Left lobe of liver (tissue), 2 donors: ENCODE measurements at regions not wholly inside any gene's neighbourhood (a gene's known extent, or its start where the extent isn't known, plus 50 kb on each side); places are given as distances from the start of the nearest gene placed in this dataset.
"Not testable (repeated sequence)": the region's sequence is repeated elsewhere in the genome, so short reads cannot be mapped to it uniquely, and the experiment has no call there.

ENCODE experiments used
- ATAC-seq: fragments of 200-7000 bp; cut with Tn5 transposase; one replicate; pipeline ENCODE4 v1.9.1; 2020; ENCODE audit warnings: mild to moderate bottlenecking, moderate library complexity
- DNase-seq: peaks from one replicate; pipeline ENCODE4 v3.0.0-alpha.2; 2020; ENCODE audit warnings: low spot score
- donor health status: DM: no; HTN: no; CAD: no; lungs with moderate emphysema.
- donor health status: DM: no; HTN: yes; CAD: no.

GRCh38 chr11:64428693-64429092 is 69.7 kb downstream of the RPS6KA4 start:
- DNase-seq (no peak), ATAC-seq (no peak)

DNA sequence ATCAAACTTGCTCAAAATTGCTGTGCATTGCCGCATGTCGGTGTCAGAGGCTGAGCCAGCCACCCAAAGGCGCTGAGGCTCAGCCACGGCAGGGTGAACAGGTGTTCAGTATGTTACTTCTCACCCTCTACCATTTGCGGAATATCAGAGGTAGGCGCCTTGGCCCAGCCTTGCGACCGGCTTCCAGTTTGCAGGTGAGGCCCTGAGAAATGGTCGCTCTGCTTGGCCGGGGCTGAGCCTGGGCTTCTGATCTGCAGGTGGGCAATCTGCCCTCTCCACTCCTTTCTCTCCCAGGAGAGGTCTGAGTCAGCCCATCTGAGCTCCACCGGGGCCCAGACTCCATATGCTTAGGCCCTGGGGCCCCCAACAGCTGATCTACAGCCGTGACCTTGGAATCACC is 71.0 kb downstream of the RPS6KA4 start:
- ATAC-seq (no peak), DNase-seq (no peak)

DNA sequence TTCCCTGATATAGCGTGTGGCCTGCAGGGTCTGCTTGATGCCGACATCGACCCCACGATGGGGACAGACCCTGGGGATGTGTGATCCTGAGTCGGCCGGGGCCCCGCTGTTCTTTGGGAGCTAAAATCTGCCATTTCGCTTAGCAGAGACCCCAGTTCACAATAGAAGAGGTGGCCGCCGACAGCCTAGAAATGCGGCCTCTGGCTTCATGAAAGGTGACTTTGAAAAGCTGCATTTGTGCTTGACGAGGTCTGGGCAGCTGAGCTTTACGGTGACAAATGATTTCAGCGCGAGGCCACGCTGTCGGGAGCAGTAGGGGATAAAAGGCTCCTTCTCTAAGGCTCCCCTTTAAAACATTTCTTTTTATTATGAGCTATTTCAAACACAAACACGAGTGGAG is 71.7 kb downstream of the RPS6KA4 start:
- DNase-seq (no peak), ATAC-seq (no peak)

- no peak for ATAC-seq
- no peak for DNase-seq
Measured at GRCh38 chr11:64436000-64436399, 77.0 kb downstream of the RPS6KA4 start.

DNA sequence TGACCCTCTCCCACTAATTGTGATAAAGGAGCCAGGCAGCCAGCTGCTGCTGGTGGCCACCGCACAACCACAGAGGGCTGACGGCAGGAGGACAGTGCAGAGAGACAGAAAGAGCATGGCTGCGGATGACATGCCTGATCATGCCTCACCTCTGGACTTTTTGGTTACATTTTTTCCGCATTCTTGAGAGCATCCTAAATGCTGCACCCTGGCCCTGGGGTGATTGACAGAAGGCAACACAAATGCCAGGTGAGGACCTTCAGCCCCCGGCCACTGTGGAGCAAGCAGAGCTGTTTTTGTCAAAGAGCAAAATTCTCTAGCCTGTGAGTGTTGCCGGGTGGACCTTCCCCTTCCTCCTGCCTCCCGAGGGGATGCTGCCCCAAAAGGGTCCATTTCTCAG is 78.5 kb downstream of the RPS6KA4 start:
- no peak for DNase-seq
- ATAC-seq, result no peak

DNA sequence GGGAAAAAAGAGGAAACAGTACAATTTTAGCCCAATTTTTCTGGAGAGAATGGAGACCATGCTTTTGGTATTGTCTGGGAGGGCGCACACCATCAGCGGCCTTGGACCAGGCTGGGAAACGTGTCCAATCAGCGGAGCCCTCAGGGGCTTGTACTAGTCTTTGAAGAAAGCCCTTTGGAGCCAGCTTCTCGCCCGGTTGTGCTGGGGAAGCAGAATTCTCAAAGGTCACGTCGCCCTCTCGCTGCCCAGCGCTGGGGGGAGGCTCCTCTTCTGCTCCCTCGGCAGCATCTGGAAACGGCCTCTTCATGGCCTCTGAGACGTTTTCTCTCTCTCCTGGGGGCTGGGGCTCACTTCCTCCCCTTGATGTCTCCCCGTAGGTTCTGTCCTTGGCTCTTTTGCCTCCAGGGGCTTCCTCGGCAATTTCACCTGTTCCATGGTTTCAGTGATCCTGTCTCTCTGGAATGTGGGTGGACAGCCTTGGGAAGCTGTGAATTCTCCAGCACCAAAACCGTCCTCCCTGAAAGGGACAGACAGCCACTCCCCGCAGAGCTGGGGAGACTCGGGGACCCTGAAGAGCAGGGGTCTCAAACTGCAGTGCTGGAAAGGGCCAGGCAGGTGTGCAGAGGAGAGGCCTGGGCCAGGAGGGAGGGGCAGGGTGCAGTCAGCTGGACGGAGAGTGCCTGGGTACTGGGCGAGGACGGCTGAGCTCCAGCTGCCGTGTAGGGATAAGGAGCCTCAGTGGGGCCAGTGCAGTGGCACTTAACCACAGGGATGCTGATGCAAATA is 80.2 kb downstream of the RPS6KA4 start:
- ATAC-seq, result peak; percentile 20
- DNase-seq, result no peak

GRCh38 chr11:64439772-64440491 is 81.0 kb downstream of the RPS6KA4 start:
- DNase-seq, ATAC-seq: not testable (repeated sequence)

DNA sequence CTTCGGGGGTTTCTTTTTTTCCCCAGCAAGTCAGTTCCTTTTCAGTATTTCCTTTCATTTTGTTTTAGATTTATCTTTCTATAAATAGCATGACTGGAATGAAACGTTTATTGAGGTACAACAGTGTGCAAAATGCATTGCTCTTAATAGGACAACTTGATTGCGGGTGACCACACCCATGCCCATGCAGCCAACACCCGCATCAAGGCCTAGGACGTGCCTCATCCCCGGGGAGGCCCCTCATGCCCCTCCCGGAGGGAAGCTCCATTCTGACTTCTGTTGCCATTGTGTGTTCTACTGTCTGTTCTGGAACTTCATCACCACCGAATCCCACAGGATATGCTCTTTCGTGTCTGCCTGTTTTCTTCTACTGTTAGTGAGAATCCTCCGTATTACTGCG is 82.2 kb downstream of the RPS6KA4 start:
- no peak for DNase-seq
- ATAC-seq, result no peak

DNA sequence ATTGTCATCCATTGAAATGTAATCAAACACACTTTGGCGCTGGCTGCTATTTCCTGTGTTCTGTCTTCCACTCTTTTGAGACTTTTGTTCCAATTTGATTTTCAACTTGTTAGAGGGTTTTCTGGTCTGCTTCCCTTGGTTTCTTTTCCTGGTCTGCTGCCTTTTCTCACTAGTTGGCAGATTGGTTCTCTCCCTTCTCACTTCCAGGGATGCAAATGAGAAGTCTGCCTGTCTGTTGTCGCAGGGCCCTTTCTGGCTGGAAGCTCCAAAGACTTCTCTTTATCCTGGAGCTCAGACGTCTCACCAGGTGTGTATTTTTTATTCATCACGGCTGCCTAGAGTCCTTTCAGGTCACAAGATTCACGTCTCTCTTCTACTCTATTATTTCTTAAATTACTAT is 84.0 kb downstream of the RPS6KA4 start:
- no peak for DNase-seq
- ATAC-seq, result no peak

DNA sequence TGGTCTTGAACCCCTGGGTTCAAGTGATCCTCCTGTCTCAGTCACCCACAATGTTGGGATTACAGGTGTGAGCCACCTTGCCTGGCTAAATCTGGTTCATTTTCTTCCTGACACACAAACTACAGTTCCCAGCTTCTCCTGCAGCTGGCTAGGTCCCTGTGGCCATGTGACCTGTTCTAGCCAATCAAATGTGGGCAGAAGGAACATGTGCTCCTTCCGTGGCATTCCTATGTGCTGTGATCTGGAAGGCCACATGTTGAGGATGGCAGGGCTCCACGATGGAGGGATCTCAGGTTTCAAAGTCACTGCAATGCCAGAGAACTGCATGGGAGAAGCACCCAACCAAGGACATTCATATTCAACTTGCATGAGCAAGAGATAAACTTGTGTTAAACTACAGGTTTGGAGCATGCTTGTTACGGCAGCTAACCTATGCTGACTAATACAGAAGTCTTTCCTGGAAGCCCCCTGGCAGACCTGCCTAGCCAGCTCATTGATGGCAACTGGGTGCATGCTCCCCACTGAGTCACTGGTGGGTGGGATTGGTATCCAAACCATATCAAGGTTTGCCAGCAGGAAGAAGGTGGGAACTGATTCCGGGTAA is 86.0 kb downstream of the RPS6KA4 start:
- DNase-seq, result no peak
- ATAC-seq, result no peak

DNA sequence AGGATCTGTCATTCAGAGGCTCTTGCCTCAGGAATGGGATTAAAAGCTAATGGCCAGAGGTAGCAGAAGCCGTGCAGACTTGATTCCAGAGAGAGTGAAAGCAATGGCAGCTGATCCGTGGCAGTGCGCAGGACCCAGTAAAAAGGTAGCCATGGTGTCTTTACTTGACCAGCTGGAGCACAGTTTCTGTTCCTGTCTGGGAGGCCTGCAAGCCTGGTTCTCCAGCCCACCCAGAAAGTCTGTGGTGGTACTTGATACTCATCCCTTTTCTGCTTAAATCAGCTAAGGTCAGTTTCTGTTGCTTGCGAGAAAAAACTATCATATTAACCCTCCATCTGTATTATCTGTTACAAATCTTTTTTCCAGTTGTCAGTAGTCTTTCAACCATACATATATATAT is 86.7 kb downstream of the RPS6KA4 start:
- DNase-seq (no peak), ATAC-seq (no peak)

- DNase-seq (peak; percentile 68), ATAC-seq (peak; percentile 69)
Measured at GRCh38 chr11:64447831-64448598, 89.1 kb downstream of the RPS6KA4 start.

GRCh38 chr11:64448599-64449380 is 89.8 kb downstream of the RPS6KA4 start:
- peak; percentile 80 for DNase-seq
- ATAC-seq, result peak; percentile 93

DNA sequence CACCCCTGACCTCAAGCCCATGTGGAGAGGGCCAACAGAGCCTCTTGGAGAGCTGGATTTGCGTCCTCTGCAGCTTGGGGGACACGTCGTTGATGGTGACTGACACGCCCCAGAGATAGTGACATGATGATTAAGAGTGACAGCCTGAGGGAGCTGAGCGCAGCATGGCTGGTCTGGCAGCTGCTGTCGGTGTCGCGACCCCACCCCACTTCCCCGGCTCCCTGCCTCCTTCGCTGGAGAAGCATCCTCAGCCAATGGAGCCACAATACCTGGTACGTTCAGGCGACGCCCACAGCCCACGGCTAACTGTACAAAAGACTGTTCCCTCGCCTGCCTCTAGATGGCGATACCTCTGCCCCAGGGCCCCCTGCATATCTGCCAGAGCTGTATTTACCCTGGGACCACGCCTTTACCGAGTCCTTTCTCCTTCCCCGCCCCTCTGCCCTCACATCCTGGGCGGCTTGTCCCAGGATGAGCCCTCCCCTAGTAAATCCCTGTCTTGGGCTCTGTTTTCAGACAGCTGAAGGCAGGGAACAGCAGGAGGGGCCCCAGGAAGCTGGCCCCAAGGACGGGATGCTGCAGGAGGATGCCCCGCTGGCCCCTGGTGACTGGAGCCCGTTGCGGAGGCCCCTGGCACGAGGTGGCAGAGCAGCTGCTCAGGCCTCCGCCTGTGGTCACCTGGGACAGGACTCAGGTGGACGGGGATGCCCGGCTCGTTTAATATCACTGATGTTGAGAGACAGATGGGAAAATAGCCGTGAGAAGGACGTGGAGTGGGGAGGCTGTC is 90.6 kb downstream of the RPS6KA4 start:
- ATAC-seq, result peak; percentile 76

DNA sequence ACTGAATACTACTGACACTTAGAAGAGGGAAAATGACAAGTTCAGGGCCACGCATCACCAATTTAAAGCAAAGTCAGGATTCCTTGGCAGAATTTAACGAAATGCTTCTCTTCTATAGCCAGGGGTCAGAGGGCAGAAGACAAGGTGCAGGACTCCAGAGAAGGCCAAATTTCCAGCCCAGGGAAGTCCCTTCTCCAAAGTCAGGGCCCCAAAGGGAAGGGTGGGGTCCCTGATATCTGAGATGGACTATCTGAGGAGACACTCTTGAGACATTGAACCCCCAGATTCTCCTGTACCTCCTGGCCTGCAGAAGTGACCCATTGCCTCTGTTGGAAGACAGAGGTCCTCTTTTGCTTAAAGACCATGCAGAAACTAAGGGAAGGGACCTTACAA is 91.2 kb downstream of the RPS6KA4 start:
- no peak for ATAC-seq
- DNase-seq, result no peak

More for the DNA sequence above, 90.6 kb downstream of the RPS6KA4 start:
- peak; percentile 59 for DNase-seq

- ATAC-seq (no peak), DNase-seq (no peak)
Measured at GRCh38 chr11:64451856-64452255, 92.9 kb downstream of the RPS6KA4 start.

- ATAC-seq (no peak), DNase-seq (no peak)
Measured at GRCh38 chr11:64453466-64453865, 94.5 kb downstream of the RPS6KA4 start.

DNA sequence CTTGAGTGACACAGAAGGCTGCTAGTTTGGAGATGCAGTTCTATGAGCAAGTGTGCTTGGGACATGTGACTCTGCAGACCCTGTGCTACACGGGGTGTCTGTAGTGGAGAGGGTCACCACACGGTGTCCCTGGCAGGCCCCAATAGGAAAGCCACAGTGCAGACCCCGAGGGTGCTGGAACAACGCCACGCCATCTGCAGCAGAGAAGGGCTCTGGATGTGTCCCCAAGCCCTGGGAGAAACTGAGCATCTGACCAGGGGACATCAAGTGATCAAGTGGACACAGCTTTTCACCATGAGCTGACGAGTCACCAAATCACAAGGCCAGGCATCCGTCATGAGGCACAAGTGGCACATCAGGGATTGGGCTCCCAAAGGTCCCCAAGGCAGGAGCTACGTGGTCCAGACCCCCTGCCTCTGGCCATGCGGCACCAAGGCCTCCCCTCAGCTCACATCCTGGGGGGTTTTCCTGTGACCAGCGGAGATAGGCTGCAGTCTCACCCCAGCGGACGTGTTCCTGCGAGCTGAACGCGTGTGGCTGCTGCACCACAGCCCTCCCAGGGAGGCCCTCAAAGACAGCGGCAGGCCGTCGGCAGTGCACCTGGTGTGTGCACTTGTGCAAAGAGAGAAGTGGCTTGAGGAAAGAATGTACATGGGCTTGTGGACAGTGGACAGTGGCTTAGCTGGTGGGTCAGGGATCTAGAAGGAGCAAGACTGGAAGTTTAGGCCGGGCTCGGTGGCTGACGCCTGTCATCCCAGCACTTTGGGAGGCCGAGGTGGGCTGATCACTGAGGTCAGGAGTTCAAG is 96.7 kb downstream of the RPS6KA4 start:
- ATAC-seq, result no peak
- no peak for DNase-seq
